Endothelial cell (in vitro differentiated cells): ENCODE measurements at regions not wholly inside any gene's neighbourhood (a gene's known extent, or its start where the extent isn't known, plus 50 kb on each side); places are given as distances from the start of the nearest gene placed in this dataset.

ENCODE experiments used
- DNase-seq: peaks from one replicate; pipeline ENCODE4 v3.0.0; 2021; ENCODE audit warnings: low spot score
- H3K27ac Mint-ChIP-seq: one replicate; pipeline ENCODE4 v1.8.0; 2021; ENCODE audit warnings: mixed read lengths, inconsistent platforms; ENCODE audit not compliant: unreplicated experiment
- H3K27me3 Mint-ChIP-seq: one replicate; pipeline ENCODE4 v1.8.0; 2021; ENCODE audit warnings: mild to moderate bottlenecking, moderate library complexity, mixed read lengths, inconsistent platforms; ENCODE audit not compliant: unreplicated experiment
- H3K36me3 Mint-ChIP-seq: one replicate; pipeline ENCODE4 v1.8.0; 2021; ENCODE audit warnings: mild to moderate bottlenecking, low read depth, mixed read lengths, inconsistent platforms; ENCODE audit not compliant: unreplicated experiment
- H3K4me1 Mint-ChIP-seq: one replicate; pipeline ENCODE4 v1.8.0; 2021; ENCODE audit warnings: mild to moderate bottlenecking, mixed read lengths, inconsistent platforms; ENCODE audit not compliant: unreplicated experiment
- H3K4me3 Mint-ChIP-seq: one replicate; pipeline ENCODE4 v1.8.0; 2021; ENCODE audit warnings: mild to moderate bottlenecking, mixed read lengths, inconsistent platforms; ENCODE audit not compliant: unreplicated experiment
- H3K9me3 Mint-ChIP-seq: one replicate; pipeline ENCODE4 v1.8.0; 2021; ENCODE audit warnings: mixed read lengths, inconsistent platforms; ENCODE audit not compliant: unreplicated experiment
- CTCF ChIP-seq: fragments of 200-600 bp; sonication (generic); IDR thresholded peaks from one replicate; pipeline ENCODE4 v1.5.0; 2021; ENCODE audit warnings: antibody characterized with exemption; ENCODE audit not compliant: unreplicated experiment

GRCh38 chr9:73067074-73067473, 84.6 kb upstream of the ANXA1 start:
- no peak for TF ChIP-seq CTCF
- no peak overlapping the region for H3K27ac Mint-ChIP-seq
- DNase-seq: no peak

GRCh38 chr9:73065439-73065838, 86.2 kb upstream of the ANXA1 start:
- no peak for DNase-seq
- Mint-ChIP-seq H3K9me3 (no peaks in the 10 kb centered on the region), H3K27ac (no peak overlapping the region), H3K4me3 (no peak overlapping the region), H3K27me3 (no peaks in the 10 kb centered on the region), H3K4me1 (no peaks in the 10 kb centered on the region), H3K36me3 (no peaks in the 10 kb centered on the region)
- no peak for TF ChIP-seq CTCF

More at GRCh38 chr9:73067074-73067473, 84.6 kb upstream of the ANXA1 start:
- H3K9me3 Mint-ChIP-seq: no peaks in the 10 kb centered on the region
- no peaks in the 10 kb centered on the region for H3K4me1 Mint-ChIP-seq
- no peaks in the 10 kb centered on the region for H3K36me3 Mint-ChIP-seq
- H3K27me3 Mint-ChIP-seq: no peaks in the 10 kb centered on the region
- H3K4me3 Mint-ChIP-seq: no peak overlapping the region

- no peak overlapping the region for H3K4me3 Mint-ChIP-seq
- no peaks in the 10 kb centered on the region for H3K4me1 Mint-ChIP-seq
- no peaks in the 10 kb centered on the region for H3K36me3 Mint-ChIP-seq
- no peaks in the 10 kb centered on the region for H3K9me3 Mint-ChIP-seq
- no peak overlapping the region for H3K27ac Mint-ChIP-seq
- no peak for TF ChIP-seq CTCF
- DNase-seq: no peak
- H3K27me3 Mint-ChIP-seq: no peaks in the 10 kb centered on the region
Measured at GRCh38 chr9:73064315-73064714, 87.3 kb upstream of the ANXA1 start.

- DNase-seq: no peak
- Mint-ChIP-seq H3K27me3 (no peaks in the 10 kb centered on the region), H3K4me3 (no peak overlapping the region), H3K36me3 (no peaks in the 10 kb centered on the region), H3K27ac (no peak overlapping the region), H3K9me3 (no peaks in the 10 kb centered on the region), H3K4me1 (no peaks in the 10 kb centered on the region)
- no peak for TF ChIP-seq CTCF
Measured at GRCh38 chr9:73061146-73061545, 90.5 kb upstream of the ANXA1 start.

- Mint-ChIP-seq H3K4me1 (no peaks in the 10 kb centered on the region), H3K27ac (no peak overlapping the region), H3K27me3 (no peaks in the 10 kb centered on the region), H3K9me3 (no peaks in the 10 kb centered on the region), H3K4me3 (no peak overlapping the region), H3K36me3 (no peaks in the 10 kb centered on the region)
- no peak for TF ChIP-seq CTCF
- no peak for DNase-seq
Measured at GRCh38 chr9:73059247-73059646, 92.4 kb upstream of the ANXA1 start.
